ENCODE measurements at regions not wholly inside any gene's neighbourhood (a gene's known extent, or its start where the extent isn't known, plus 50 kb on each side); places are given as distances from the start of the nearest gene placed in this dataset.
A peak's percentile ranks its signal among the peaks of the same experiment; 100 is the strongest.
"Not testable (repeated sequence)": the region's sequence is repeated elsewhere in the genome, so short reads cannot be mapped to it uniquely, and the experiment has no call there.

- TF ChIP-seq POLR2A (IDR thresholded peaks at IDR 0.05) (no peak), CTCF (IDR thresholded peaks at IDR 0.05) (no peak)
- H3K4me1 ChIP-seq = no peaks in the 10 kb centered on the region
- H3K27me3 ChIP-seq = no peaks in the 10 kb centered on the region
- intact Hi-C loops (cut with DNase I) = no loop called here
- WGBS, 2 donors = 85 to 90% methylated on average over 2 of the region's 2 CpGs
- H3K36me3 ChIP-seq = no peaks in the 10 kb centered on the region
- no peaks in the 10 kb centered on the region for H3K9me3 ChIP-seq
- no peak for DNase-seq
- no peak overlapping the region for H3K4me3 ChIP-seq (replicated peaks in 1 of 3)
- no peak overlapping the region for H3K27ac ChIP-seq
These were observed 498.9 kb upstream of the PTBP2 start for GRCh38 chr1:96222701-96223100.

DNA sequence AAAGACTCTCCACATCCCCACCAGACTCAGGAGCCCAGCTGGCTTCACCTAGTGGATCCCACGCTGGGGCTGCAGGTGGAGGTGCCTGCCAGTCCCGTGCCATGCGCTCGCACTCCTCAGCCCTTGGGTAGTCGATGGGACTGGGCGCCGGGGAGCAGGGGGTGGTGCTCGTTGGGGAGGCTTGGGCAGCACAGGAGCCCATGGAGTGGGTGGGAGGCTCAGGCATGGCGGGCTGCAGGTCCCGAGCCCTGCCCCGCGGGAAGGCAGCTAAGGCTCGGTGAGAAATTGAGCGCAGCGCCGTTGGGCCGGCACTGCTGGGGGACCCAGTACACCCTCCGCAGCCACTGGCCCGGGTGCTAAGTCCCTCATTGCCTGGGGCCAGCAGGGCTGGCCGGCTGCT, 497.4 kb upstream of the PTBP2 start:
- H3K36me3 ChIP-seq; H3K9me3 ChIP-seq; H3K4me1 ChIP-seq; H3K4me3 ChIP-seq (replicated peaks in 1 of 3); DNase-seq; H3K27me3 ChIP-seq; H3K27ac ChIP-seq; intact Hi-C loops (cut with DNase I): not testable (repeated sequence)
- WGBS, 2 donors = 93 to 100% methylated on average over 1 to 11 of the region's 20 CpGs

- H3K4me1 ChIP-seq = no peaks in the 10 kb centered on the region
- intact Hi-C loops (cut with DNase I) = no loop called here
- TF ChIP-seq POLR2A (IDR thresholded peaks at IDR 0.05) (no peak), CTCF (IDR thresholded peaks at IDR 0.05) (no peak)
- no peak overlapping the region for H3K27ac ChIP-seq
- no peak for DNase-seq
- H3K27me3 ChIP-seq = no peaks in the 10 kb centered on the region
- no peaks in the 10 kb centered on the region for H3K36me3 ChIP-seq
- H3K9me3 ChIP-seq = no peaks in the 10 kb centered on the region
- H3K4me3 ChIP-seq (replicated peaks in 1 of 3) = no peak overlapping the region
- 82 to 89% methylated on average over 3 of the region's 3 CpGs for WGBS, 2 donors
These were observed 488.2 kb upstream of the PTBP2 start for GRCh38 chr1:96233422-96233821.

DNA sequence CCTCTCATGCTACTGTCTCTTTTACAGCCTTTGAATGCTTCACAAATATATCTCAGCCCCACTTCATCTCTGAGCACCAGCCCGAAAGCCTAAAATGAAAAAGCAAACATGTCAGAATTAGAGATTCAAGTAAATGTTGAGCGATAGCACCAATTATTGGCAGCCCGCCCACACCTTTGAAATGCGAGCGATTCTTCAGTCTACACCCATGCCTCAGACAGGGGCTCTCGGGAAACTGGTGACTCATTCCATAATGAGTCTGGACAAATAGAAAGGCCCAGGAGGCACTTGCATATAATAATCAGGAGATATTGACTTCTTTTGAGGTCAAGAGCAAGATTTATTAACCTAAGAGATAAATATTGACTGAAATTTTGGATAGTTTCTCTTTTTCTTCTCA, 487.3 kb upstream of the PTBP2 start:
- no peaks in the 10 kb centered on the region for H3K36me3 ChIP-seq
- no peak overlapping the region for H3K27ac ChIP-seq
- no peaks in the 10 kb centered on the region for H3K4me1 ChIP-seq
- peak; percentile 3 to 6 for DNase-seq
- H3K4me3 ChIP-seq (replicated peaks in 1 of 3) = no peak overlapping the region
- TF ChIP-seq CTCF (IDR thresholded peaks at IDR 0.05) (no peak), POLR2A (IDR thresholded peaks at IDR 0.05) (no peak)
- H3K9me3 ChIP-seq = no peaks in the 10 kb centered on the region
- no peaks in the 10 kb centered on the region for H3K27me3 ChIP-seq
- WGBS, 2 donors = 40 to 43% methylated on average over 6 of the region's 6 CpGs
- intact Hi-C loops (cut with DNase I) = no loop called here

DNA sequence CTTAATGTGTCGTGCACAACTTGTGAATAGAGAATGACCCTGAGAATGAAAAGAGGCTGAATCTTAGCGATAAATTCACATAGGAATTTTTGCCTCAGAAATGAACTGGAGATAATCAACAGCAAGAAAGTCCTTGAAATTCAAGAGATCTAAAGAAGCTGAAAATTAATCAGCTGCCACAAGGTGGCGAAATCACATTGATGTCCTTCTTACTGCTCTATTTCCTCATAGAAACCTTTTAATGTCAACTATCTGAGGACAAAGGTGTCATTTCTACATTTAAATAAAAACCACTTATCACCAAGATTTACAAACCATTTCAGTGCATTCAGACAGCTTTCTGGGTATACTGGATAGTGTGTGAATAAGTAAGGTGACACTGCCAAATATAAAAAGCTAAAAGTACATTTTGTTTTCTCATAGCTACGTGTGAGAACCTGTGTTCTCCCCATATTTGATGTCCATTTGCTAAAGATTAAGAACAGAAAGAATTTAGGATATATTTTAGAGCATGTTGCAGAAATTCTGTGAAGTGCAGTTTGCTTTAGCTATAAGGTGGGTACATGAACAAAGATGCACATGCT, 485.3 kb upstream of the PTBP2 start:
- intact Hi-C loops (cut with DNase I) = no loop called here
- H3K4me1 ChIP-seq = no peaks in the 10 kb centered on the region
- no peaks in the 10 kb centered on the region for H3K27me3 ChIP-seq
- no peak overlapping the region for H3K27ac ChIP-seq
- DNase-seq = peak; percentile 15 to 44
- TF ChIP-seq CTCF (IDR thresholded peaks at IDR 0.05) (peak in 5 of 6 experiments; percentile 9 to 57 (median 53)), POLR2A (IDR thresholded peaks at IDR 0.05) (no peak)
- H3K4me3 ChIP-seq (replicated peaks in 1 of 3) = no peak overlapping the region
- no peaks in the 10 kb centered on the region for H3K36me3 ChIP-seq
- WGBS, 2 donors = 30% methylated on average over 4 of the region's 4 CpGs
- no peaks in the 10 kb centered on the region for H3K9me3 ChIP-seq

GRCh38 chr1:96238426-96238825, 483.2 kb upstream of the PTBP2 start:
- Histone ChIP-seq H3K4me1 (no peaks in the 10 kb centered on the region), H3K36me3 (no peaks in the 10 kb centered on the region), H3K4me3 (replicated peaks in 1 of 3) (no peak overlapping the region), H3K27me3 (no peaks in the 10 kb centered on the region), H3K9me3 (no peaks in the 10 kb centered on the region), H3K27ac (no peak overlapping the region)
- TF ChIP-seq POLR2A (IDR thresholded peaks at IDR 0.05) (no peak), CTCF (IDR thresholded peaks at IDR 0.05) (no peak)
- 51 to 52% methylated on average over 4 of the region's 4 CpGs for WGBS, 2 donors
- DNase-seq = no peak
- intact Hi-C loops (cut with DNase I) = no loop called here

Data from thyroid gland (tissue), 4 donors.